Stimulated activated CD4-positive, alpha-beta T cell treated with anti-CD3 and anti-CD28 coated beads, Interleukin-4, amount 100 ng/mL, for 4 hours (primary cell): ENCODE measurements at regions not wholly inside any gene's neighbourhood (a gene's known extent, or its start where the extent isn't known, plus 50 kb on each side); places are given as distances from the start of the nearest gene placed in this dataset.

Experiments used
- DNase-seq, 2 experiments: peaks; one replicate each; pipeline ENCODE4 v3.0.0-alpha.2; 2020

DNA sequence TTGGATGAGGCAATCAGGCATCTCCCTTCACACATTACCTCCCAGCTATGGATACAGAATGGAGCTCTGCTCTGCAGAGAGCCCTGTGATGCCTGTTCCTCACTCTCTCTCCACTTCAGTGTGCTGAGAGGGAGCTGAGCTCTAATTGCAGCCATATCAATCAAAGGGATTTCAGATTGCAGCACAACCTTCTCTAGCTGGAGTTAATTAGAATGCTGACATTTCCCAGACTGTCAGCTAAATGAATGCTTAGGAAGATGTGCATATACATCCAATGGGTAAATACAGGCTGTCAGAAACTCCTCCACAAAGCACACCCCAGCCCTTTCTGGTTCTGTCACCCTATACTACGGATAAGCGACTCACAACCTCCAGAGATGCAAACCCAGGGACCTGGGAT lies 402.6 kb downstream of the EIPR1 start:
- no peak for DNase-seq

GRCh38 chr2:2960441-2961133 lies 417.0 kb downstream of the EIPR1 start:
- DNase-seq, result no peak

GRCh38 chr2:2950403-2950952 lies 427.1 kb downstream of the EIPR1 start:
- no peak for DNase-seq

GRCh38 chr2:2947406-2947805 lies 430.2 kb downstream of the EIPR1 start:
- no peak for DNase-seq

DNA sequence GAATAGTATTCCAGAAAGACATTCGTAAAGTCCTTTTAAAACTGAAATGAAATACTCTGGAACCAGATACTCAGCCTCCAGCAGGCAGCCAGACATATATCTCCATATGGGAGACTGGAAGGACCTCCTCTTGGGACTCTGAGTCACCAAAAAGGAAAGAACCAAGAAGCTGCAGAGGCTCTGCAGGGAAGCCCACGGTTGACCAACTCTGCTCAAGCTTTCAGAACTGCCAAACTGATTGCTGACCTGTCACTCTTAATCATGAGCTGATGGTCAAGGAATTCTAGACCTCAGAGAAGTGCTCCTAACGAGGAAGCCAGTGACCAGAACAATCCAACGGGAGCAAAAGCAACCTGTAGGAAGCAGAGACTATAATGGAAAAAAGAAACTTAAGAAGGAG lies 434.7 kb downstream of the EIPR1 start:
- no peak for DNase-seq

- DNase-seq, result no peak
Observed at GRCh38 chr2:2942225-2942624, 435.4 kb downstream of the EIPR1 start.

- no peak for DNase-seq
Observed at GRCh38 chr2:2941205-2941604, 436.4 kb downstream of the EIPR1 start.

GRCh38 chr2:2940702-2941101 lies 436.9 kb downstream of the EIPR1 start:
- DNase-seq, result no peak

- DNase-seq, result no peak
Observed at GRCh38 chr2:2940061-2940460, 437.6 kb downstream of the EIPR1 start.

DNA sequence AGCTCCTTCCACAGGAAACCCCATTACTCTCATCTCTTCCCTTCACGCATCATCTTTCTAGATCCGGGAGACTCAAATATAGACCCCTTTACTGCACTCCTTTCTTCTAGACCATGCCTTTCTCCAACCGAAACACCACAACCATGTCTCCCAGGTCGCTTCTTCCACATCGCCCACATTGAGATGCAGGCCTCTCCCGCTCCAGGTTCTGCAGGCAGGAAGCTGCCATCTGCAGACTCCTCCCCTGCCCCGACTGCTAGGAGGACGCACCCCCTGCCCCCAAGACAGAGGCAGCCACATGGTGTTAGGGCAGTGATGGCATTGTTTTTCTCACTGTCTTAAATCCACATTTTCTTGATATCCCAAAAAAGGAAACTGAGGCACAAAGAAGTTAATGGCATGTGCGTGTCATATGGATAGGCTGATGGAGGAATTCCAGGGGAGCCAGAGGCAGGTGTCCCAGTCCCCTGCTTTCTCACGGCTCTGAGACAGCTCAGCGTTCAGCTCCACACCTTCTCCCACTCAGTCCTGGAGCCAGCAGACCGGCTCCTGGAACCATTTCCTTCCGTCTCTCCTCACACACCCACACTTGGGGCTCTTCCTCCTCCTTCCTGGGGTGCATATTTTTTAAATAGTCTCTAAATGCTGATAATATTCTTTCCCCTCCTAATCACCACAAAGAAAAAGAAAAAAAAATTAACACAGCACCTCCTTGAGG lies 438.4 kb downstream of the EIPR1 start:
- no peak for DNase-seq

- no peak for DNase-seq
Observed at GRCh38 chr2:2938481-2938880, 439.1 kb downstream of the EIPR1 start.

DNA sequence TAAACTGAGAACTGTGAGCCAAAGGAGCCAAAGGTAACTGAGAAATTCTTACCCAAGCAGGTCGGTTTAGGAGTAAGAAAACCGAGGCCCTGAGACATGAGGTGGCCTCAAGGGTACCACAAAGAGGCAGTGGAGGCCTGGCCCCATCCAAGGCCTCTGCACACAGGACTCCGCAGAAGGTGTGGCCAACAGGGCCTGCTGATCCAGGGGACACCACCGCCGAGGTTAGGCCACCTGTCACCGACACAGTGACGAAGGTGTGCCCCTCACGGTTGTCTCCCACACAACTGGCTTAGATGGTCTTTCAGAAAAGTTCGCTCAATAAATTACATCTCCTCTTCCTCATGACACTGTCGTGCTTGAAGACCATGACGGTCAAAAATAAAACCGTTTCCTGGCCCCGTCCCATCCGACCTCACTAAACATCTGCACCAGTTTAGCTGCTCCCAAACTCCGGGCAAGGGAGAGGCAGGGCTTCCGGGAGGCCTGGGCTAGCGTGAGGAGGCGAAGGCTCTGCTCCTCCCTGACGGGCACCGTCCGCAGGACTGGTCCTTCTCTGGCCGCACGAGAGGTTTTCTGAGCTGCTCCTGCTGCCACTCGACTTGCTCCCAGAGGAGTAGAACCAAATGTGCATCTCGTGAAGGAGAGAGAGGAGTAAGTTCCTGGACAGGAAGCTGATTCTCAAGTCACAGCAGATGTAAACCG lies 442.0 kb downstream of the EIPR1 start:
- no peak for DNase-seq

GRCh38 chr2:2933426-2933825 lies 444.2 kb downstream of the EIPR1 start:
- DNase-seq, result no peak

DNA sequence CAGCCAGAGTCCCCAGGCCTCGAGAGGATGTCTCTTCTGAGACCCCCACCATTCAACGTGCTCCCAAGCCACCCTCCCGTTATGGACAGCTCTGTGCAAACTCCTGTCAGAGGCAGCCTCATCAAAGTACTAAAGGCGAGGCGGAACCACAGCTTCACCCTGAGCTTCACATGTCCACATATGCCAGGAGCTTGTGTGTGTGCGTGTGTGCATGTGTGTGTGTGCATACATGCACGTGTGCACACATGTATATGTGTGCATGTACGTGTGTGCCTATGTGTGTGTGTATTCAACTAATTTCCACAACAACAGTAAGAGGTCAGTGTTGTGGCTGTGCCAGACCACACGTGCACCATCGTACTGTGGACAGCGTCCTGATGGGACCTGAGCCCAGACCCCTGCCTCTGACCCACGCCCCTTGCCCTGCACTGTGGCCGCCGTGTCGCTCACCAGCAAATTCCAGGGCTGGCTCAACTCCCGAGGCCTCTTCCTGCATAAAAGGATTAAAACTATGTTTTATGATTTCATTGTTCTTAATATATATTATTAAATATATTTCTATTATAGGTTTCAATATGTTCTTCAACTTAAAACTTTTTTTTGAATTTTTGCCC lies 444.8 kb downstream of the EIPR1 start:
- no peak for DNase-seq

DNA sequence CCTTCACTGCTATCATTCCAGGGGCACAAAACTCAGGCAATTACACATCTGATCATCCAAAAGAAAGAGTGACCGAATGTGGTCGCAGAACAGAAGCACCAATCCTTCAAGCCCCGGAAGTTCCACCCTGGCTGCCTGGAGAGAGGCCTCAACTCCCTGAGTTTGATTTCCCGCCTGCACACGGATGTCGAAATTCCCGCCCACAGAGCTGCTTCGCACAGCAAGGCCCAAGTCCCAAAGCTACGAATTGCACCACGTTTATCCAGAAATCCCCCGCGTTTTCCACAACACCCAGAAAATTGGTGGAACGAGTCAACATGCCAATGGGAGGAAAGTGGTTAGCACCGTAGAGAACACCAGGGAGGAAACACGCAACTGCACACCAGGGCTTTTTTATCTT lies 445.4 kb downstream of the EIPR1 start:
- no peak for DNase-seq

GRCh38 chr2:2931318-2932075 lies 446.1 kb downstream of the EIPR1 start:
- no peak for DNase-seq

- no peak for DNase-seq
Observed at GRCh38 chr2:2930841-2931240, 446.8 kb downstream of the EIPR1 start.

DNA sequence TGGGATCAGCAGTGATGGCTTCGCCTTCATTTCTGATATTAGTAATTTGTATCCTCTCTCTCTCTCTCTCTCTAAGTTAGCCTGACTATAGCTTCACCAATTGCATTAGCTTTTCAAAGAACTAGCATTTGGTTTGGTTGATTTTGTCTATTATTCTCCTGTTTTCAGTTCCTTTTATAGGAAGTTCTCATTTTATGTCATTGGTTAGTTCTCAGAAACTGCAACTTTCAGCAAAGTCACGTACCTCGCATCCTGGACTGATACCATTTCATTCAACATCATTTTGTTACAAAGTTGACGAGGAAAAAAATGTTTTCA lies 450.8 kb downstream of the EIPR1 start:
- DNase-seq, result no peak

DNA sequence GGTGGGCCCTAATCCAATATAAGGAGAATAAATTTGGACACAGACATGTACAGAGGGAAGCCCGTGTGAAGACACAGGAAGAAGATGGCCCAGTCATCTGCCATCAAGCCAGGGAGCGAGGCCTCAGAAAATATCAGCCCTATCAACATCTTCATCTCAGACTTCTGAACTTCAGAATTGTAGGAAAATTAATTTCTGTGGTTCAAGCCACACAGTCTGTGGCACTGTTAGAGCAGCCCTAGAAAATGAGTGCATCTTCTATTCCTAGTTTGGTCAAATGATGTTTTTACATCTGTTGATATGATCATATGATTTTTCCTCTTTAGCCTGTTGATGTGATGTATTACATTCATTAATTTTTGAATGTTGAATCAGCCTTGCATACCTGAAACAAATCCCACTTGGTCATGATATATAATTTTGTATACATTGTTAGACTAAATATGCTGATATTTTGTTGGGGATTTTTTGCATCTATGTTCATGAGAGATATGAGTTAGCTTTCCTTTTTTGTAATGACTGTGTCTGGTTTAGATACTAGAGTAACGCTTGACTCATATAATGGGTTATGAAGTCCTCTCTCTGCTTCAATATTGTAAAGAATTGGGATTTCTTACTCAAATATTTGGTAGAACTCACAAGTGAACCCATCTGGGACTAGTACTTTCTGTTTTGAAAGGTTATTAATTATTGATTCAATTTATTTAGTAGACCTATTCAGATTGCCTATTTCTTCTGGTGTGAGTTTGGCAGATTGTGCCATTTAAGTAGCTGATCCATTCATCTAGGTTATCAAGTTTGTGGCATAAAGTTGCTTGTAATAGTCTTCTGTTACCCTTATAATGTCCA lies 451.4 kb downstream of the EIPR1 start:
- no peak for DNase-seq

- no peak for DNase-seq
Observed at GRCh38 chr2:2922156-2922555, 455.5 kb downstream of the EIPR1 start.

DNA sequence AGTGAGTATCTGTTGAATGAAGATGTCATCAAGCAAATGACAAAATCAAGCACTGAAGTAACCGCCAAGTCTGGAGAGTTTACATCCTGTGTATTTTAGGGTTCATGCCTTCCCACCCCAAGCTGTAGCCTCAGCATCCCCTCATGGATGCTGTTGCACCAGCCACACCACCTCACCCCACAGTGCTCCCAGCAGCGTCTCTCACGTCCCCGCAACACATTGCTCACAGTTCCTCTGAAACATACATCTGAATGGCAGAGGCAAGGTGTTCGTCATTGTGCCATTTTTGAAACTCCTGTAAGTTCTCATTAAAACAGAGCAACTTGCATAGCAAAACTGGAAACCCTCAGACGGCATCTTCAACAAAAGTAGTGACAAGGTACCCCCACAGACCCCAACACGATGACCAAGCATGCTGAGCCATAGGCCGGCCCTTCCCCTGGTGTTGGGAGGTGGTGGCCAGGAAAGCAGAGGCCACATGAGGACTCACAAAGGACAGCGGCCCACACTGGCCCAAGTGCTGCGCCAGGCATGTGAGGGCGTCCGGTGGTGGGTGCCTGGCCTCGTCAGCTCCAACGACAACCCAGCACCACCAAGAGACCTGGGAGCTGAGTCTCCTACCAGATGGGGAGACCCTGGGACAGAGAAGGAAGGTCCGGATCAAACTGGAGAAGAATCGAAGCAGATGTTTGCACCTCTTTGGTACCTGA lies 456.5 kb downstream of the EIPR1 start:
- DNase-seq, result no peak
